ENCODE measurements at regions not wholly inside any gene's neighbourhood (a gene's known extent, or its start where the extent isn't known, plus 50 kb on each side); places are given as distances from the start of the nearest gene placed in this dataset.

- H3K4me1 ChIP-seq (ENCODE audit: control insufficient read depth, insufficient read depth, low read length) = no peaks in the 10 kb centered on the region
- H3K9ac ChIP-seq (ENCODE audit: extremely low read depth, low read length, poor library complexity, severe bottlenecking) = no peak overlapping the region
- 88 to 100% methylated on average over 1 to 2 of the region's 2 CpGs for WGBS, 2 experiments (ENCODE audit: insufficient coverage in 1 of 2, insufficient read length in 1 of 2)
- no peaks in the 10 kb centered on the region for H3K27me3 ChIP-seq (ENCODE audit: control insufficient read depth, insufficient read depth, low read length, poor library complexity, severe bottlenecking)
- TF ChIP-seq CTCF (conservative IDR thresholded peaks at IDR 0.05) = no peak
- no peaks in the 10 kb centered on the region for H3K36me3 Mint-ChIP-seq (ENCODE audit: low read depth)
- H3K27ac ChIP-seq (ENCODE audit: low read depth, low read length) = peak overlapping the region; percentile 13
- peaks cover 5% of the 10 kb centered on the region for H3K27me3 Mint-ChIP-seq (ENCODE audit: insufficient read depth)
- H3K4me1 Mint-ChIP-seq = peaks cover 26% of the 10 kb centered on the region
- no peak overlapping the region for H3K27ac Mint-ChIP-seq
- H3K4me3 Mint-ChIP-seq = no peak overlapping the region
- DNase-seq = no peak
- no peaks in the 10 kb centered on the region for H3K9me3 ChIP-seq (ENCODE audit: control insufficient read depth, low read length)
- no peaks in the 10 kb centered on the region for H3K36me3 ChIP-seq (ENCODE audit: control insufficient read depth, insufficient read depth, low read length)
- no peak overlapping the region for H3K4me3 ChIP-seq (ENCODE audit: low read length)
- H3K9me3 Mint-ChIP-seq = no peaks in the 10 kb centered on the region
These were observed 171.6 kb upstream of the CITED2 start for GRCh38 chr6:139546106-139546472.

- H3K27ac ChIP-seq (ENCODE audit: low read depth, low read length) = peak overlapping the region; percentile 13
- H3K4me1 ChIP-seq (ENCODE audit: control insufficient read depth, insufficient read depth, low read length) = peaks cover 3% of the 10 kb centered on the region
- no peaks in the 10 kb centered on the region for H3K9me3 ChIP-seq (ENCODE audit: control insufficient read depth, low read length)
- no peak overlapping the region for H3K9ac ChIP-seq (ENCODE audit: extremely low read depth, low read length, poor library complexity, severe bottlenecking)
- H3K27ac Mint-ChIP-seq = no peak overlapping the region
- H3K36me3 Mint-ChIP-seq (ENCODE audit: low read depth) = no peaks in the 10 kb centered on the region
- no peak for DNase-seq
- no peaks in the 10 kb centered on the region for H3K27me3 ChIP-seq (ENCODE audit: control insufficient read depth, insufficient read depth, low read length, poor library complexity, severe bottlenecking)
- no peaks in the 10 kb centered on the region for H3K9me3 Mint-ChIP-seq
- no peaks in the 10 kb centered on the region for H3K36me3 ChIP-seq (ENCODE audit: control insufficient read depth, insufficient read depth, low read length)
- no peak overlapping the region for H3K4me3 ChIP-seq (ENCODE audit: low read length)
- peaks cover 29% of the 10 kb centered on the region for H3K4me1 Mint-ChIP-seq
- peaks cover 3% of the 10 kb centered on the region for H3K27me3 Mint-ChIP-seq (ENCODE audit: insufficient read depth)
- WGBS, 2 experiments (ENCODE audit: insufficient coverage in 1 of 2, insufficient read length in 1 of 2) = 85% methylated on average over 4 to 5 of the region's 6 CpGs
- H3K4me3 Mint-ChIP-seq = no peak overlapping the region
- no peak for TF ChIP-seq CTCF (conservative IDR thresholded peaks at IDR 0.05)
These were observed 171.0 kb upstream of the CITED2 start for GRCh38 chr6:139545206-139546105.

- Mint-ChIP-seq H3K36me3 (ENCODE audit: low read depth) (no peaks in the 10 kb centered on the region), H3K4me3 (no peak overlapping the region), H3K27me3 (ENCODE audit: insufficient read depth) (peaks cover 2% of the 10 kb centered on the region), H3K9me3 (no peaks in the 10 kb centered on the region), H3K4me1 (peaks cover 34% of the 10 kb centered on the region), H3K27ac (no peak overlapping the region)
- no peak for TF ChIP-seq CTCF (conservative IDR thresholded peaks at IDR 0.05)
- Histone ChIP-seq H3K9me3 (ENCODE audit: control insufficient read depth, low read length) (no peaks in the 10 kb centered on the region), H3K9ac (ENCODE audit: extremely low read depth, low read length, poor library complexity, severe bottlenecking) (no peak overlapping the region), H3K36me3 (ENCODE audit: control insufficient read depth, insufficient read depth, low read length) (no peaks in the 10 kb centered on the region), H3K4me1 (ENCODE audit: control insufficient read depth, insufficient read depth, low read length) (peaks cover 7% of the 10 kb centered on the region), H3K27me3 (ENCODE audit: control insufficient read depth, insufficient read depth, low read length, poor library complexity, severe bottlenecking) (no peaks in the 10 kb centered on the region), H3K27ac (ENCODE audit: low read depth, low read length) (no peak overlapping the region), H3K4me3 (ENCODE audit: low read length) (no peak overlapping the region)
- no peak for DNase-seq
- WGBS, 2 experiments (ENCODE audit: insufficient coverage in 1 of 2, insufficient read length in 1 of 2) = 91 to 92% methylated on average over 2 of the region's 2 CpGs
These were observed 170.2 kb upstream of the CITED2 start for GRCh38 chr6:139544701-139545057.

Measured in endodermal cell (in vitro differentiated cells).